Uterus (tissue), 2 donors: ENCODE measurements at regions not wholly inside any gene's neighbourhood (a gene's known extent, or its start where the extent isn't known, plus 50 kb on each side); places are given as distances from the start of the nearest gene placed in this dataset.

Experiments
- POLR2A ChIP-seq, 2 donors: fragments of 450-650 bp; IDR thresholded peaks; one replicate each; pipeline ENCODE4 v1.6.1; 2016; ENCODE audit warnings: antibody characterized with exemption in 2 of 2, mild to moderate bottlenecking in 1 of 2, moderate library complexity in 1 of 2
- TF ChIP-seq, protein P1 (sequence below), 4 experiments: fragments of 200-600 bp in 2 of 4; fragments of 450-650 bp in 2 of 4; sonication (generic) in 2 of 4; IDR thresholded peaks; one replicate each; pipeline ENCODE4 v1.5.1; 2016 to 2019; ENCODE audit warnings: antibody characterized with exemption in 4 of 4, mild to moderate bottlenecking in 2 of 4, moderate library complexity in 1 of 4

- no peak for TF ChIP-seq POLR2A (IDR thresholded peaks at IDR 0.05)
- TF ChIP-seq, protein P1, sequence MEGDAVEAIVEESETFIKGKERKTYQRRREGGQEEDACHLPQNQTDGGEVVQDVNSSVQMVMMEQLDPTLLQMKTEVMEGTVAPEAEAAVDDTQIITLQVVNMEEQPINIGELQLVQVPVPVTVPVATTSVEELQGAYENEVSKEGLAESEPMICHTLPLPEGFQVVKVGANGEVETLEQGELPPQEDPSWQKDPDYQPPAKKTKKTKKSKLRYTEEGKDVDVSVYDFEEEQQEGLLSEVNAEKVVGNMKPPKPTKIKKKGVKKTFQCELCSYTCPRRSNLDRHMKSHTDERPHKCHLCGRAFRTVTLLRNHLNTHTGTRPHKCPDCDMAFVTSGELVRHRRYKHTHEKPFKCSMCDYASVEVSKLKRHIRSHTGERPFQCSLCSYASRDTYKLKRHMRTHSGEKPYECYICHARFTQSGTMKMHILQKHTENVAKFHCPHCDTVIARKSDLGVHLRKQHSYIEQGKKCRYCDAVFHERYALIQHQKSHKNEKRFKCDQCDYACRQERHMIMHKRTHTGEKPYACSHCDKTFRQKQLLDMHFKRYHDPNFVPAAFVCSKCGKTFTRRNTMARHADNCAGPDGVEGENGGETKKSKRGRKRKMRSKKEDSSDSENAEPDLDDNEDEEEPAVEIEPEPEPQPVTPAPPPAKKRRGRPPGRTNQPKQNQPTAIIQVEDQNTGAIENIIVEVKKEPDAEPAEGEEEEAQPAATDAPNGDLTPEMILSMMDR (IDR thresholded peaks at IDR 0.05) = no peak
Measured at GRCh38 chrX:104351173-104351769, 96.5 kb upstream of the ESX1 start.
